ENCODE measurements at regions not wholly inside any gene's neighbourhood (a gene's known extent, or its start where the extent isn't known, plus 50 kb on each side); places are given as distances from the start of the nearest gene placed in this dataset.

DNA sequence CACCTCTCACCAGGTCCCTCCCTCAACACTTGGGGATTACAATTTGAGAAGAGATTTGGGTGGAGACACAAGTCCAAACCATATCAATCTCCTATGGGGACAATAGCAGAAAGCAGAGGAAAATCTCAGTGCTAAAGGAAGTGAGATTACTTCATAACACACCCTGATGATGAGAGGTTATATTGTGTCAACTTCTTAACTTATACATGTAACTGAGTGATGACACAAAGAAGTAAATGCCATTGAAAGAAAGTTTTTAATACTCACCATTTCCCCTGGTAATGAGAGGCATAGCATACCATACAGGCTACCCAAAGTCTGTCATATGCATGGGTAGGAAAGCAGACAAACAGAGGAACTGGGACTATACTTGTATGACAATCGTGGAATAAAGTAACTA lies 137.2 kb downstream of the MMUT start:
- Histone ChIP-seq H3K27me3 (ENCODE audit: control insufficient read depth in 1 of 2, insufficient read depth in 2 of 2, low read length in 2 of 2) (0 out of 5 replicates have a peak, but pooled peaks cover 0 to 1% of the 10 kb centered on the region in 2 experiments), H2AFZ (ENCODE audit: low read length) (no peak overlapping the region), H3K4me1 (ENCODE audit: insufficient read depth, low read length) (no peaks in the 10 kb centered on the region), H3K36me3 (replicated peaks in 1 of 2; ENCODE audit: control insufficient read depth in 1 of 2, insufficient read depth in 2 of 2, low read length in 2 of 2) (no peaks in the 10 kb centered on the region), H3K79me2 (ENCODE audit: insufficient read depth, low read length) (no peaks in the 10 kb centered on the region), H3K4me2 (ENCODE audit: low read depth, low read length) (no peak overlapping the region), H3K9me3 (ENCODE audit: low read length) (no peaks in the 10 kb centered on the region), H3K9ac (ENCODE audit: insufficient read depth, low read depth, low read length) (no peak overlapping the region), H3K4me3 (replicated peaks in 1 of 3; ENCODE audit: insufficient read depth in 1 of 3, low read depth in 2 of 3, low read length in 3 of 3) (no peak overlapping the region), H3K27ac (ENCODE audit: extremely low read length, insufficient read depth, low read length) (no peak overlapping the region), H4K20me1 (ENCODE audit: insufficient read depth, low read length) (no peaks in the 10 kb centered on the region)
- no peak for FAIRE-seq
- in situ Hi-C loops (cut with HindIII; ENCODE audit: extremely low pct_ligation_motif_present, low pct_unique_long_range_greater_than_20kb) (no loop called here), intact Hi-C loops (cut with micrococcal nuclease; ENCODE audit: unreplicated experiment) (no loop called here)
- no peak for DNase-seq (ENCODE audit: low spot score)
- POLR2A ChIA-PET = no interaction called here
- WGBS (ENCODE audit: low lambda C conversion rate) = 3% methylated on average over 1 of the region's 1 CpG
- TF ChIP-seq, protein P1, sequence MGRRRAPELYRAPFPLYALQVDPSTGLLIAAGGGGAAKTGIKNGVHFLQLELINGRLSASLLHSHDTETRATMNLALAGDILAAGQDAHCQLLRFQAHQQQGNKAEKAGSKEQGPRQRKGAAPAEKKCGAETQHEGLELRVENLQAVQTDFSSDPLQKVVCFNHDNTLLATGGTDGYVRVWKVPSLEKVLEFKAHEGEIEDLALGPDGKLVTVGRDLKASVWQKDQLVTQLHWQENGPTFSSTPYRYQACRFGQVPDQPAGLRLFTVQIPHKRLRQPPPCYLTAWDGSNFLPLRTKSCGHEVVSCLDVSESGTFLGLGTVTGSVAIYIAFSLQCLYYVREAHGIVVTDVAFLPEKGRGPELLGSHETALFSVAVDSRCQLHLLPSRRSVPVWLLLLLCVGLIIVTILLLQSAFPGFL (CRISPR knock-in tag; IDR thresholded peaks at IDR 0.05) = no peak
- TF ChIP-seq, protein P2, sequence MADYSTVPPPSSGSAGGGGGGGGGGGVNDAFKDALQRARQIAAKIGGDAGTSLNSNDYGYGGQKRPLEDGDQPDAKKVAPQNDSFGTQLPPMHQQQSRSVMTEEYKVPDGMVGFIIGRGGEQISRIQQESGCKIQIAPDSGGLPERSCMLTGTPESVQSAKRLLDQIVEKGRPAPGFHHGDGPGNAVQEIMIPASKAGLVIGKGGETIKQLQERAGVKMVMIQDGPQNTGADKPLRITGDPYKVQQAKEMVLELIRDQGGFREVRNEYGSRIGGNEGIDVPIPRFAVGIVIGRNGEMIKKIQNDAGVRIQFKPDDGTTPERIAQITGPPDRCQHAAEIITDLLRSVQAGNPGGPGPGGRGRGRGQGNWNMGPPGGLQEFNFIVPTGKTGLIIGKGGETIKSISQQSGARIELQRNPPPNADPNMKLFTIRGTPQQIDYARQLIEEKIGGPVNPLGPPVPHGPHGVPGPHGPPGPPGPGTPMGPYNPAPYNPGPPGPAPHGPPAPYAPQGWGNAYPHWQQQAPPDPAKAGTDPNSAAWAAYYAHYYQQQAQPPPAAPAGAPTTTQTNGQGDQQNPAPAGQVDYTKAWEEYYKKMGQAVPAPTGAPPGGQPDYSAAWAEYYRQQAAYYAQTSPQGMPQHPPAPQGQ (CRISPR knock-in tag; IDR thresholded peaks at IDR 0.05; ENCODE audit: borderline replicate concordance) = no peak
- TF ChIP-seq, protein P3, sequence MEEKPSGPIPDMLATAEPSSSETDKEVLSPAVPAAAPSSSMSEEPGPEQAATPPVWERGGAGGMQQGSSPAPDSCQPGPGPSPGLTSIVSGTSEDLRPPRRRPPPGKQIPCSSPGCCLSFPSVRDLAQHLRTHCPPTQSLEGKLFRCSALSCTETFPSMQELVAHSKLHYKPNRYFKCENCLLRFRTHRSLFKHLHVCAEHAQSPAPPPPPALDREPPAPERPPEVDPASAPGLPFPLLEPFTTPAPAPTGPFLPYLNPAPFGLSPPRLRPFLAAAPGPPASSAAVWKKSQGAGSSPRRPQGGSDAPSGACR (CRISPR knock-in tag; IDR thresholded peaks at IDR 0.05) = no peak
- no peak for TF ChIP-seq ZFP82 (CRISPR knock-in tag; IDR thresholded peaks at IDR 0.05; ENCODE audit: borderline replicate concordance)
- TF ChIP-seq RAD51 (IDR thresholded peaks at IDR 0.05; ENCODE audit: borderline replicate concordance) = no peak
- TF ChIP-seq, protein P4, sequence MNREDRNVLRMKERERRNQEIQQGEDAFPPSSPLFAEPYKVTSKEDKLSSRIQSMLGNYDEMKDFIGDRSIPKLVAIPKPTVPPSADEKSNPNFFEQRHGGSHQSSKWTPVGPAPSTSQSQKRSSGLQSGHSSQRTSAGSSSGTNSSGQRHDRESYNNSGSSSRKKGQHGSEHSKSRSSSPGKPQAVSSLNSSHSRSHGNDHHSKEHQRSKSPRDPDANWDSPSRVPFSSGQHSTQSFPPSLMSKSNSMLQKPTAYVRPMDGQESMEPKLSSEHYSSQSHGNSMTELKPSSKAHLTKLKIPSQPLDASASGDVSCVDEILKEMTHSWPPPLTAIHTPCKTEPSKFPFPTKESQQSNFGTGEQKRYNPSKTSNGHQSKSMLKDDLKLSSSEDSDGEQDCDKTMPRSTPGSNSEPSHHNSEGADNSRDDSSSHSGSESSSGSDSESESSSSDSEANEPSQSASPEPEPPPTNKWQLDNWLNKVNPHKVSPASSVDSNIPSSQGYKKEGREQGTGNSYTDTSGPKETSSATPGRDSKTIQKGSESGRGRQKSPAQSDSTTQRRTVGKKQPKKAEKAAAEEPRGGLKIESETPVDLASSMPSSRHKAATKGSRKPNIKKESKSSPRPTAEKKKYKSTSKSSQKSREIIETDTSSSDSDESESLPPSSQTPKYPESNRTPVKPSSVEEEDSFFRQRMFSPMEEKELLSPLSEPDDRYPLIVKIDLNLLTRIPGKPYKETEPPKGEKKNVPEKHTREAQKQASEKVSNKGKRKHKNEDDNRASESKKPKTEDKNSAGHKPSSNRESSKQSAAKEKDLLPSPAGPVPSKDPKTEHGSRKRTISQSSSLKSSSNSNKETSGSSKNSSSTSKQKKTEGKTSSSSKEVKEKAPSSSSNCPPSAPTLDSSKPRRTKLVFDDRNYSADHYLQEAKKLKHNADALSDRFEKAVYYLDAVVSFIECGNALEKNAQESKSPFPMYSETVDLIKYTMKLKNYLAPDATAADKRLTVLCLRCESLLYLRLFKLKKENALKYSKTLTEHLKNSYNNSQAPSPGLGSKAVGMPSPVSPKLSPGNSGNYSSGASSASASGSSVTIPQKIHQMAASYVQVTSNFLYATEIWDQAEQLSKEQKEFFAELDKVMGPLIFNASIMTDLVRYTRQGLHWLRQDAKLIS (CRISPR knock-in tag; IDR thresholded peaks at IDR 0.05) = no peak
- no peak for TF ChIP-seq FOXC1 (CRISPR knock-in tag; IDR thresholded peaks at IDR 0.05; ENCODE audit: borderline replicate concordance)
- CTCF ChIA-PET (ENCODE audit: low intra/inter-chr PET ratio, low total read pairs) = no interaction called here
- no TSS peak for BruUV-seq (replicated peaks)
- no peak for ATAC-seq
